H9 (cell line): ENCODE measurements at regions not wholly inside any gene's neighbourhood (a gene's known extent, or its start where the extent isn't known, plus 50 kb on each side); places are given as distances from the start of the nearest gene placed in this dataset.

Source experiments
- DNase-seq: peaks from one replicate; pipeline ENCODE4 v3.0.0-alpha.2; 2017
- H2AFZ ChIP-seq: one replicate; pipeline ENCODE4 v1.6.1; 2013; ENCODE audit warnings: mild to moderate bottlenecking, low read length, control low read depth, moderate library complexity
- H2AK5ac ChIP-seq: 2 replicates; pipeline ENCODE4 v1.6.1; 2013; ENCODE audit warnings: low read length, control low read depth, mixed read lengths; ENCODE audit not compliant: insufficient read length
- H2BK120ac ChIP-seq: one replicate; pipeline ENCODE4 v1.6.1; 2013; ENCODE audit warnings: low read depth, mild to moderate bottlenecking, low read length, control low read depth, inconsistent platforms; ENCODE audit not compliant: poor library complexity, severe bottlenecking
- H2BK12ac ChIP-seq: 2 replicates; pipeline ENCODE4 v1.6.1; 2013; ENCODE audit warnings: low read length, control low read depth, mixed read lengths, low read depth; ENCODE audit not compliant: insufficient read length
- H2BK15ac ChIP-seq: 2 replicates; pipeline ENCODE4 v1.6.1; 2013; ENCODE audit warnings: low read depth, low read length, control low read depth
- H2BK20ac ChIP-seq: one replicate; pipeline ENCODE4 v1.6.1; 2013; ENCODE audit warnings: low read depth, mild to moderate bottlenecking, low read length, control low read depth, inconsistent platforms; ENCODE audit not compliant: poor library complexity, severe bottlenecking
- H2BK5ac ChIP-seq: 2 replicates; pipeline ENCODE4 v1.6.1; 2013; ENCODE audit warnings: low read length, control low read depth, mixed read lengths; ENCODE audit not compliant: insufficient read length
- H3K14ac ChIP-seq: 2 replicates; pipeline ENCODE4 v1.6.1; 2013; ENCODE audit warnings: low read length, control low read depth; ENCODE audit not compliant: insufficient read depth
- H3K18ac ChIP-seq: 2 replicates; pipeline ENCODE4 v1.6.1; 2013; ENCODE audit warnings: low read depth, mild to moderate bottlenecking, mixed read lengths, low read length, control low read depth; ENCODE audit not compliant: insufficient read length
- H3K23ac ChIP-seq: 2 replicates; pipeline ENCODE4 v1.6.1; 2013; ENCODE audit warnings: low read length, control low read depth, mixed read lengths, low read depth; ENCODE audit not compliant: insufficient read length
- H3K23me2 ChIP-seq: 2 replicates; pipeline ENCODE4 v1.6.1; 2013; ENCODE audit warnings: low read depth, mild to moderate bottlenecking, mixed read lengths, low read length, control low read depth; ENCODE audit not compliant: insufficient read length, poor library complexity, severe bottlenecking
- H3K27ac ChIP-seq: 2 replicates; pipeline ENCODE4 v1.5.1; 2013; ENCODE audit warnings: low read length, control low read depth, mixed read lengths, low read depth; ENCODE audit not compliant: insufficient read length
- H3K27me3 ChIP-seq: 2 replicates; pipeline ENCODE4 v1.6.1; 2013; ENCODE audit warnings: low read length, control low read depth, inconsistent platforms; ENCODE audit not compliant: insufficient read depth
- H3K4ac ChIP-seq: 2 replicates; pipeline ENCODE4 v1.6.1; 2013; ENCODE audit warnings: low read depth, mild to moderate bottlenecking, control low read depth, inconsistent platforms, low read length, moderate library complexity
- H3K4me1 ChIP-seq: 2 replicates; pipeline ENCODE4 v1.6.1; 2013; ENCODE audit warnings: low read length, control low read depth, inconsistent platforms; ENCODE audit not compliant: insufficient read depth
- H3K4me2 ChIP-seq: 2 replicates; pipeline ENCODE4 v1.6.1; 2013; ENCODE audit warnings: low read length, control low read depth, mixed read lengths; ENCODE audit not compliant: insufficient read length, insufficient read depth
- H3K56ac ChIP-seq: 2 replicates; pipeline ENCODE4 v1.6.1; 2013; ENCODE audit warnings: low read depth, mild to moderate bottlenecking, mixed read lengths, low read length, control low read depth; ENCODE audit not compliant: insufficient read length
- H3K79me1 ChIP-seq: 2 replicates; pipeline ENCODE4 v1.6.1; 2013; ENCODE audit warnings: low read depth, mild to moderate bottlenecking, moderate library complexity, low read length, control low read depth, inconsistent platforms; ENCODE audit not compliant: insufficient read depth, poor library complexity, severe bottlenecking
- H3K79me2 ChIP-seq: 2 replicates; pipeline ENCODE4 v1.6.1; 2013; ENCODE audit warnings: low read length, control low read depth, inconsistent platforms; ENCODE audit not compliant: insufficient read depth
- H3K9ac ChIP-seq: 2 replicates; pipeline ENCODE4 v1.6.1; 2013; ENCODE audit warnings: low read length, control low read depth, mixed read lengths; ENCODE audit not compliant: insufficient read length; ENCODE audit errors: extremely low read depth
- H3K9me3 ChIP-seq: one replicate; pipeline ENCODE4 v1.6.1; 2013; ENCODE audit warnings: low read depth, low read length, inconsistent platforms; ENCODE audit not compliant: control insufficient read depth
- H3T11ph ChIP-seq: one replicate; pipeline ENCODE4 v1.6.1; 2013; ENCODE audit warnings: mild to moderate bottlenecking, low read length, control low read depth, inconsistent platforms
- H4K20me1 ChIP-seq: one replicate; pipeline ENCODE4 v1.6.1; 2013; ENCODE audit not compliant: control insufficient read depth, insufficient read length, insufficient read depth
- H4K5ac ChIP-seq: 2 replicates; pipeline ENCODE4 v1.6.1; 2013; ENCODE audit warnings: low read depth, mild to moderate bottlenecking, mixed read lengths, low read length, control low read depth; ENCODE audit not compliant: insufficient read length
- H4K8ac ChIP-seq: replicated peaks from 2 replicates; pipeline ENCODE4 v1.6.1; 2013; ENCODE audit warnings: low read length, control low read depth, mixed read lengths, low read depth; ENCODE audit not compliant: insufficient read length
- H4K91ac ChIP-seq: 2 replicates; pipeline ENCODE4 v1.6.1; 2013; ENCODE audit warnings: low read depth, mild to moderate bottlenecking, moderate library complexity, mixed read lengths, low read length, control low read depth; ENCODE audit not compliant: insufficient read length
- H3K27ac Mint-ChIP-seq, 3 experiments: 2 replicates in 2 of 3; 3 replicates in 1 of 3; pipeline ENCODE4 v1.8.0; 2020 to 2021; ENCODE audit warnings: mixed read lengths in 3 of 3, mild to moderate bottlenecking in 1 of 3, moderate library complexity in 1 of 3
- H3K27me3 Mint-ChIP-seq: 2 replicates; pipeline ENCODE4 v1.8.0; 2021; ENCODE audit warnings: low read depth, mild to moderate bottlenecking, moderate library complexity, mixed read lengths
- H3K36me3 Mint-ChIP-seq, 3 experiments: 2 replicates in 2 of 3; 3 replicates in 1 of 3; pipeline ENCODE4 v1.8.0; 2020 to 2021; ENCODE audit warnings: low read depth in 3 of 3, mixed read lengths in 3 of 3; ENCODE audit not compliant: insufficient read depth in 1 of 3
- H3K4me1 Mint-ChIP-seq, 2 experiments: 2 replicates each; pipeline ENCODE4 v1.8.0; 2020; ENCODE audit warnings: mixed read lengths in 2 of 2
- H3K4me3 Mint-ChIP-seq, 2 experiments: 2 replicates in 1 of 2; 3 replicates in 1 of 2; pipeline ENCODE4 v1.8.0; 2020 to 2021; ENCODE audit warnings: mild to moderate bottlenecking in 2 of 2, mixed read lengths in 2 of 2, moderate library complexity in 1 of 2
- H3K9me3 Mint-ChIP-seq, 2 experiments: 2 replicates in 1 of 2; 3 replicates in 1 of 2; pipeline ENCODE4 v1.8.0; 2020; ENCODE audit warnings: mild to moderate bottlenecking in 2 of 2, mixed read lengths in 2 of 2, moderate library complexity in 1 of 2
- CTCF ChIP-seq: fragments of 200-600 bp; sonication (generic); conservative IDR thresholded peaks from 3 replicates; pipeline ENCODE4 v1.8.0; 2021; ENCODE audit warnings: antibody characterized with exemption, mild to moderate bottlenecking
- WGBS: extraction: QIAGEN DNeasy Blood & Tissue Kit; methylation state at CpG from one replicate; pipeline ENCODE4 v1.1.7; 2013; ENCODE audit warnings: missing lambda C conversion rate, low lambda C conversion rate, mixed read lengths; ENCODE audit not compliant: insufficient read length; ENCODE audit errors: extremely low coverage; 5-methylcytosine and 5-hydroxymethylcytosine counted together

GRCh38 chr2:193566886-193567285, 1372.2 kb upstream of the TMEFF2 start:
- no peak overlapping the region for H2AFZ ChIP-seq
- Mint-ChIP-seq H3K9me3 (no peaks in the 10 kb centered on the region), H3K4me1 (no peaks in the 10 kb centered on the region), H3K27ac (no peak overlapping the region), H3K36me3 (no peaks in the 10 kb centered on the region), H3K27me3 (no peaks in the 10 kb centered on the region), H3K4me3 (no peak overlapping the region)
- no peak overlapping the region for H3K56ac ChIP-seq
- H3K9me3 ChIP-seq, result no peaks in the 10 kb centered on the region
- H2AK5ac ChIP-seq, result no peak overlapping the region
- H4K91ac ChIP-seq, result no peak overlapping the region
- no peak overlapping the region for H3K9ac ChIP-seq
- H3K4me1 ChIP-seq, result no peaks in the 10 kb centered on the region
- no peak for DNase-seq
- H2BK20ac ChIP-seq, result no peak overlapping the region
- no peak overlapping the region for H3K18ac ChIP-seq
- H3T11ph ChIP-seq, result no peak overlapping the region
- H4K20me1 ChIP-seq, result no peaks in the 10 kb centered on the region
- no peaks in the 10 kb centered on the region for H3K79me2 ChIP-seq
- H3K27ac ChIP-seq, result no peak overlapping the region
- H2BK120ac ChIP-seq, result no peak overlapping the region
- TF ChIP-seq CTCF, result no peak
- no peak overlapping the region for H3K4me2 ChIP-seq
- no peaks in the 10 kb centered on the region for H3K23me2 ChIP-seq
- H2BK12ac ChIP-seq, result no peak overlapping the region
- H4K8ac ChIP-seq, result no peak overlapping the region
- no peak overlapping the region for H3K14ac ChIP-seq
- no peak overlapping the region for H4K5ac ChIP-seq
- H3K27me3 ChIP-seq, result no peaks in the 10 kb centered on the region
- WGBS, result no CpG with 5 or more reads among the region's 2 CpGs
- no peak overlapping the region for H3K23ac ChIP-seq
- H3K79me1 ChIP-seq, result no peaks in the 10 kb centered on the region
- no peak overlapping the region for H3K4ac ChIP-seq
- no peak overlapping the region for H2BK5ac ChIP-seq
- H2BK15ac ChIP-seq, result no peak overlapping the region
